Superior temporal gyrus (tissue), 1 donor: ENCODE measurements at regions not wholly inside any gene's neighbourhood (a gene's known extent, or its start where the extent isn't known, plus 50 kb on each side); places are given as distances from the start of the nearest gene placed in this dataset.

Source experiments
- DNase-seq: peaks from one replicate; pipeline ENCODE4 v3.0.0-alpha.2; 2016; ENCODE audit errors: extremely low spot score

- no peak for DNase-seq
Measured at GRCh38 chr14:36465178-36465577, 54.9 kb downstream of the NKX2-1 start.

DNA sequence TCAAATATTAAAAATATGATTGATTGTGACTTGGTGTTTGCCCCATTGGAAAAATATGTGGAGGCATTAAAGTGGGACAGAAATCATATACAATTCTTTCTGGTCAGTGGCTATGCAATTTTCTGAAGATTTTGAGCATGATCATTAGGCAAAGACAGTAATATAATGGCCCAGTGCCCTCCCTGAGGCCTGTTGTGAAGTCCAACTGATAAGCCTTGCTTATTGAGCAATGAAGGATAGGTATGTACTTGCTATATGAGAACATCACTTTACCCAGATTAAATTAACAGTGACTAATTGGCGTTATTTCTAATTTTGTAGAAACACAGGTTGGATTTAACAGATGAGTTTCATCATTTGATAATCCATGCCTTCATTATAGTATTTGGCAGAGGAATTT is 57.1 kb downstream of the NKX2-1 start:
- no peak for DNase-seq

DNA sequence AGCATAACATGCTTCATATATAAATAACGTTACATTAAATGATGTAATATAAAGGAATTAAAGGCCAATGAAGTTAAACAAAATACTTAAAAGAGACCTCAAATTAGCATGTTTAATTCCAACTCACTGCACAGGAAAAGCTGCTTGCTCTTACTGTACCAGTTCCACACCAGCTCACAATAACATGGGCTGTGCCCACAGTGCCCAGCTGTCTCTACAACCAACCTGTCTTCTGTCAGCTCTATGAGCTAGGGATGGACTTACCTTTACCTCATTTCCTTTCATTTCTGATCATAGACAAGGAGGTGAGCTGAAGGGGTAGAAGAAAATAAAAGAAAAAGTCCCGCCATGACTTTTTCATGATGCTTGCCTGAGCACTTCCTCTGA is 64.8 kb downstream of the NKX2-1 start:
- DNase-seq: no peak

GRCh38 chr14:36454599-36455240 is 65.3 kb downstream of the NKX2-1 start:
- no peak for DNase-seq

DNA sequence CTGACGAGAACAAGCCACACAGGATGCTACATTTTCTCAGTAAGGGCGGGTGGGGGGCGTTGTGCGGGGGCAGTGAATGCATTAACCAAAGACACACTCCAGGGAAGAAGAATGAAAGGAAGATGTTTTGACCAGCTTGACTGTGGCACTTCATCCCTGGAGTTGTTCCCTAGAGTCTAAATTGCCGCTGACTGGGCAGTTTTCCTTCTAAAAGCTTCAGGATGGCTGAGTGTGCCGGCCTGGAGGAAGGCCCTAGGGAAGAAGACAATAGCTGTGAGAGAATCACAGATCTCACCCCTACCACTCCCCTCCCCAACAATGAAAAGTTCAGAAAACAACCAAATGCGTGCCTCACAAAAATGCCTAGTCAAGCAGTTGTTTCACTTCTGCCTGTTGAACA is 67.2 kb downstream of the NKX2-1 start:
- no peak for DNase-seq

DNA sequence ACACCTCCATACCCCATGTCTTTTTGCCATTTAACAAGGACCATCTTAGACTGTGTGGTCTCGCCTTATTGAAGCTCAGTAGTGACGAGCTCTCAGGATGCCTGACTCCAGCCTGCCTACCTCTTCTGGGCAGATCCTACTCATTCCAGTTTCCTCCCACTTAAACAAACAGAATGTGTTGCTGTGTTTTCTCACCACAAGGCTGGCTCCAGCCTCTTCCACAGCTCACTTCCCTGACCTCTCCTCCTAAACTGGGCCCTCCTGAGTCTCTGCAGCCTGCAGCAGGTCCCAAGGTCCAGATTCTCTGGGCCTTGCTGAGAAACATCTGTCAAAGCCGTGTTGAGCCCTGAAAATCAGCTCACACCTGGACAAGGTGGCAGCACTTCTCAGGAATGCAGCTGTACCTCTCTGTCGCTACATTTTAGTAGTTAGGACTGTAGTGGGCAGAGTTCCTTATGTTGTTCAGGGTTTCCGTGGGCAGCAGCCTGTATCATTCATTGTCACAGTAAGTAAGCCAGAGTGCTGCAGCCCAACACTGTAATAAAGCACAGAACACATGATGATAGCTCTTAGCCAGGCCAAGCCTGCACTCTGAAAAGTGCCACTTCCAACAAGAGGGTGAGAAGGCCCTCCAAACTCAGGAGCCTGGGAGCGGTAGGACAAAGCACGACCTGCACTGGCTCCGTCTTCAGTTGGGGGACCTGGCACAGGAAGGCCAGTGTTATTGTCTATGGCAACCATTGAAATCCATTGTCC is 68.5 kb downstream of the NKX2-1 start:
- no peak for DNase-seq

- no peak for DNase-seq
Measured at GRCh38 chr14:36450550-36450949, 69.5 kb downstream of the NKX2-1 start.

GRCh38 chr14:36449903-36450302 is 70.1 kb downstream of the NKX2-1 start:
- DNase-seq: no peak

GRCh38 chr14:36443374-36443773 is 76.7 kb downstream of the NKX2-1 start:
- DNase-seq: no peak

DNA sequence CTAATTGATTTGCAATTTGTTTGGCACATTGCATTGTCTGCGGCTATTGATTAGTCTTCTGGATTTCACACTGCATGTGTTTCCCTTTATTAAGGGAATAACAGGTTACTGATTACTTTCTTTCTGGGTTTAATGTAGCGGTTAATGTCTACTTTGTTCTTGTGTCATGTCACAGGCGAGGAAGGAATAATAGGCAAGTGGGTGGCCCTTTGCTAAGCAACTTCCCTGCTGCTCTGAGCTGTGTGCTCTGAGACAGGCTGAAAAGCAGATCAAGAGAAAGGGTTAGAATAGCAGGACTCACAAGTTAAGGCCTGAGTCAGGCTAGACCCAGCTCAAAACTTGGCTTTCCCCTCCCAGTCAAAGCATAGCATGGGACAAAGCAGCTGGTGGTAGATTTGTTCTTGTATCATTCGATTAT is 77.2 kb downstream of the NKX2-1 start:
- no peak for DNase-seq

DNA sequence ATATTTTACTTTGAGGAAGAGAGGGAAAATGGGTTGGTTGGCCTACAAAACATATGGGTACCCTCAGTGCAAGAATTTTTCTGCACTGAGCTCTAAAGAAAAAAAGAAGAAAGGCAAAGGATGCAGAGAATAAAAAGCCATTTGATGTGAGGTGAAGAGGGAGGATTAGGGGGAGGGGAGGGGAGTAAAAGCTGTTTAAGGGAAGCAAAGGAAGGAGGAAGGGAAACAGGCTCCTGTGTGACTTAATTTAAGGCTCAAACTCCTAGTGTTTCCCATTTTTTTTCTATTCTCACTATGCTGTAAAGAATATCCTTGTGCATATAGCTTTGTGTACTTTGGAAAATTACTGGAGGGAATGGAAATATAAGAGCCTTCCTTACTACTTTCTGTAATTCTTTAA is 78.7 kb downstream of the NKX2-1 start:
- DNase-seq: no peak

GRCh38 chr14:36439766-36440165 is 80.3 kb downstream of the NKX2-1 start:
- DNase-seq: no peak

DNA sequence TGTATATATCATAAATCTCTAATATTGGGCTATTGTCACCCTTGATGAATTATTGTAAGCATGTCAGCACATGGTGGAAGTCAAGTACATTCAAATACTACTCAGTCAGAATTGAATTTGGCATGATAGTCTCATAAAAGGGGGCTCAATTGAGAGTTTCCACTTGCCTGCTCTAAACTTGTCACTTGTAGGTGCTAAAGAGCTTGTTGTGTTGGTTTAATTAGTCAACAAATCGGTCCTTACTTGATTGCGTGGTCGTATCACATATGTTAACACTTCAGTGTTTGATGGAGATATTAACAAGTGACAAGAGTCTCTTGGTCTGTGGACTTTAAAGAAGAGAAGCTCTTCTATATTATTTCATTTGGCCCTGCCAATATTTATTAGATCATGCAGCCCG is 81.1 kb downstream of the NKX2-1 start:
- no peak for DNase-seq

- no peak for DNase-seq
Measured at GRCh38 chr14:36430662-36431084, 89.4 kb downstream of the NKX2-1 start.

DNA sequence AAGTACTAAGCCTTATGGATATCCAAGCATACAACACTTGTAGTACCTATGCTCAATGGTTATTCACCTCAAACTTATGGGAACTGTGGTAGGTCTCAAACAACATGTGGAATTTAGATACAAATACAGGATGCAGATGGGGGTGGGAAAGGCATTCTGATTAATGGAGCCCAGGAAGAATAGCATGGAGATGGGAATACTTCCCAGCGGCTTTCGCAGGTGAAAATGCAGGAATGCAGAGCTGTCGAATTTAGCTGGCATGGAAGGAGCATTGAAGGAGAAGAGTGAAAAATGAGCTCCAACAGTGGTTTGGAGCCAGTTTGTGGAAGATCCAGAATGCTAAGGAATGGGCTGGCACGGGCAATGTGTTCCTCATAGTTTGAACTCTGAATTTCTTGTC is 89.9 kb downstream of the NKX2-1 start:
- no peak for DNase-seq

DNA sequence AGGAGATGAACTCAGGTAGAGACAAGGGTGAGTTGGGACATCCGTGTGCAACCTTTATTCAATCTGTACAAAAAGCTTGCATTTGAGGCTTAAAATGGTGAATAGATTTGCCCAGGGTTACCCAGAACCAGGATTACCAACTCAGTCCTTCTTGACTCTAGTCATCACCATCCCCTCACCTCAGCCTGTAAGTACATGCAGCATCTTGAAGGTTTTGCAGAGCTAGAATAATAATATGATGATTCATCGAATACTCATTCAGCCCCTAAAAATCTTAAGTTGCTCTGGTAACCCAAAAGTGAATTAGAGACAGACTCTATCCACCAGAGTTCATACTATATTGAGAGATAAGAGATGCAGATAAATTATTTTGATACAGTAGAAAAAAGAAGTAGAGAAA is 90.3 kb downstream of the NKX2-1 start:
- DNase-seq: no peak

GRCh38 chr14:36428350-36428749 is 91.7 kb downstream of the NKX2-1 start:
- no peak for DNase-seq

GRCh38 chr14:36426836-36427235 is 93.2 kb downstream of the NKX2-1 start:
- DNase-seq: no peak

DNA sequence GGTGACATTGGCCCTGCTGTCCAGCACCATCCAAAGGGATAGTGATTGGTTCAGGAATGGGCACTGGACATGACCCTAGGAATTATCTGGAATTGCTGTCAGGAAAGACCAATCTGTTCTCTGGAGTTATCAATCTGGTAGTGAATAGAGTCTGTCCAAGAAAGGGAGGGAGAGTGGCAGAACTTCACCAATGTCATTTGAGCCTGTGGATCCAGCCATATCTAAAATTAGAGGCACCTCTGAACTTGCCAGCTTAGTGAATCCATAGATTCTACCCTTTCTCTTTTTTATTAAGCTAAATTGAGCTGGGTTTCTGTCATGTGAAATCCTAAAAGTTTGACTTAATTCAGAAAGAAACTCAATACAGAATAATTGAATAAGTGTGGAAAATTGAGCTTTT is 93.9 kb downstream of the NKX2-1 start:
- no peak for DNase-seq

- no peak for DNase-seq
Measured at GRCh38 chr14:36424478-36425102, 95.4 kb downstream of the NKX2-1 start.

DNA sequence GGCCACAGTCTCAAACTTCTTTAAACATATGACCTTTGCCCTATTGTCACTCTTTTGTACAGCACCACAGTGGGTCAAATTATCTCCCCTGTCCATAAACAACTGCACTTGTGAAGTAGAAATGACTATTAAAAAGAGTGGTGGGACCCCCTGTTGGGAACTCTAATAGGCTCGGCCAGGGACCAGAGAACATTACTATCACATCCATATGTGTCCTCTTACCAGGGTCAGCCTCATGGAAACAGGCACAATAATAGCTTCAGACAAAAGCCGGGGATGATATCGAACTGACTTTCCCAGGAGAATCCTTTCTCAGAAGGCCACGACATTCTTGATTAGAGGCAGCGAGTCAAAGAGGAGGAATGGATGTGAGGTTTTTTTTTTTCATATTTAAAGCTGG is 96.6 kb downstream of the NKX2-1 start:
- no peak for DNase-seq

DNA sequence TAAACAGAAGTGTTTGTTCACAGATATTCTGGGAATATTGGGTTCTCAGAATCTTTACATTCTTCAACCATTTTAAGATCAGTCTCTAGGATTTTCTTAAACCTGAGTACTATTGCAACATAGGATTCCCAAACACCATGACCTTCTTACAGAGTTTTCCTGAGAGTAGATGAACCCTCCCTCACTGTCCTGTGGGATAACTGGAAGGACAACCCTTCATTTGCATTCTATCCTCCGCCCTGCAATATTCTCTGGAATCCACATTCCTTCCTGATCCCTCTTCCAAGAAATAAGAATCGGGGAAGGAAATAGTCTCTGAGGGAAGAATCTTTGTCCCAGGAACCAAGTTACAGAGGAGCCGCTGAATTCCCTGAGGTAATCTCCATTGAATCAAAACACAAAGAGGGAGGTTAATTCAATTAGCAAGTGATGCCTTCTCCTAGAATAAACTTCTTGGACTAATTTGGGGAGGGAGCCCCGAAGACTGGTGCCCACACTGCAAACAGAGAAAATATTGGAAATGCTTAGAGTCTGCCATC is 99.8 kb upstream of the MBIP start:
- DNase-seq: no peak

GRCh38 chr14:36418937-36419336 is 98.5 kb upstream of the MBIP start:
- DNase-seq: no peak
